NT2/D1 (cell line): ENCODE measurements at regions not wholly inside any gene's neighbourhood (a gene's known extent, or its start where the extent isn't known, plus 50 kb on each side); places are given as distances from the start of the nearest gene placed in this dataset.
"Not testable (repeated sequence)": the region's sequence is repeated elsewhere in the genome, so short reads cannot be mapped to it uniquely, and the experiment has no call there.

ENCODE experiments used
- DNase-seq: peaks from one replicate; pipeline ENCODE4 v3.0.0-alpha.2; 2011; ENCODE audit warnings: low read depth, low spot score
- H3K27me3 ChIP-seq: 2 replicates; pipeline ENCODE4 v1.6.0; 2011; ENCODE audit warnings: mild to moderate bottlenecking; ENCODE audit not compliant: insufficient read length, insufficient read depth
- H3K36me3 ChIP-seq: 2 replicates; pipeline ENCODE4 v1.6.1; 2011; ENCODE audit warnings: mild to moderate bottlenecking, low read length, mixed read lengths; ENCODE audit not compliant: insufficient read depth, insufficient read length
- H3K4me1 ChIP-seq: 2 replicates; pipeline ENCODE4 v1.5.1; 2011; ENCODE audit not compliant: insufficient read depth, insufficient read length
- H3K4me3 ChIP-seq: 2 replicates; pipeline ENCODE4 v1.5.1; 2011; ENCODE audit warnings: low read depth; ENCODE audit not compliant: insufficient read length
- H3K9ac ChIP-seq: 2 replicates; pipeline ENCODE4 v1.6.0; 2011; ENCODE audit warnings: low read depth; ENCODE audit not compliant: insufficient read length
- H3K9me3 ChIP-seq: 2 replicates; pipeline ENCODE4 v1.5.1; 2011; ENCODE audit warnings: mild to moderate bottlenecking, low read length; ENCODE audit not compliant: insufficient read depth
- SUZ12 ChIP-seq: IDR thresholded peaks from 2 replicates; pipeline ENCODE4 v1.6.1; 2011; ENCODE audit not compliant: insufficient read length, insufficient read depth; ENCODE audit errors: extremely low read depth
- YY1 ChIP-seq: IDR thresholded peaks from 2 replicates; pipeline ENCODE4 v1.6.1; 2011; ENCODE audit not compliant: insufficient read length, insufficient read depth
- ZNF274 ChIP-seq: IDR thresholded peaks from 2 replicates; pipeline ENCODE4 v1.6.1; 2011; ENCODE audit warnings: mild to moderate bottlenecking, low read depth, low read length

GRCh38 chr4:81785338-81785737 lies 313.6 kb upstream of the RASGEF1B start:
- Histone ChIP-seq H3K27me3 (no peaks in the 10 kb centered on the region), H3K9me3 (no peaks in the 10 kb centered on the region), H3K36me3 (no peaks in the 10 kb centered on the region), H3K4me1 (no peaks in the 10 kb centered on the region), H3K9ac (no peak overlapping the region), H3K4me3 (no peak overlapping the region)
- no peak for TF ChIP-seq YY1
- no peak for TF ChIP-seq ZNF274
- no peak for TF ChIP-seq SUZ12
- DNase-seq = no peak

GRCh38 chr4:81783558-81783957 lies 311.9 kb upstream of the RASGEF1B start:
- H3K27me3 ChIP-seq = no peaks in the 10 kb centered on the region
- no peak overlapping the region for H3K4me3 ChIP-seq
- no peaks in the 10 kb centered on the region for H3K36me3 ChIP-seq
- H3K9me3 ChIP-seq = no peaks in the 10 kb centered on the region
- DNase-seq = no peak
- H3K9ac ChIP-seq = no peak overlapping the region
- TF ChIP-seq SUZ12 (no peak), ZNF274 (no peak), YY1 (no peak)
- H3K4me1 ChIP-seq = no peaks in the 10 kb centered on the region

- Histone ChIP-seq H3K36me3 (no peaks in the 10 kb centered on the region), H3K9me3 (no peaks in the 10 kb centered on the region), H3K4me3 (no peak overlapping the region), H3K27me3 (no peaks in the 10 kb centered on the region), H3K9ac (no peak overlapping the region), H3K4me1 (no peaks in the 10 kb centered on the region)
- TF ChIP-seq ZNF274 (no peak), YY1 (no peak), SUZ12 (no peak)
- no peak for DNase-seq
These were observed 310.1 kb upstream of the RASGEF1B start for GRCh38 chr4:81781799-81782198.

GRCh38 chr4:81777718-81778117 lies 306.0 kb upstream of the RASGEF1B start:
- H3K36me3 ChIP-seq, H3K4me3 ChIP-seq, H3K27me3 ChIP-seq, DNase-seq, H3K9ac ChIP-seq, H3K4me1 ChIP-seq, H3K9me3 ChIP-seq: not testable (repeated sequence)

GRCh38 chr4:81776794-81777193 lies 305.1 kb upstream of the RASGEF1B start:
- Histone ChIP-seq H3K9ac (no peak overlapping the region), H3K4me3 (no peak overlapping the region), H3K27me3 (no peaks in the 10 kb centered on the region), H3K9me3 (no peaks in the 10 kb centered on the region), H3K4me1 (no peaks in the 10 kb centered on the region), H3K36me3 (no peaks in the 10 kb centered on the region)
- TF ChIP-seq ZNF274 (no peak), YY1 (no peak), SUZ12 (no peak)
- no peak for DNase-seq

- no peaks in the 10 kb centered on the region for H3K4me1 ChIP-seq
- no peak for DNase-seq
- no peak for TF ChIP-seq ZNF274
- no peak for TF ChIP-seq SUZ12
- no peak for TF ChIP-seq YY1
- H3K4me3 ChIP-seq = no peak overlapping the region
- H3K9me3 ChIP-seq = no peaks in the 10 kb centered on the region
- H3K27me3 ChIP-seq = no peaks in the 10 kb centered on the region
- H3K9ac ChIP-seq = no peak overlapping the region
- no peaks in the 10 kb centered on the region for H3K36me3 ChIP-seq
These were observed 301.9 kb upstream of the RASGEF1B start for GRCh38 chr4:81773557-81773956.

GRCh38 chr4:81771721-81772120 lies 300.0 kb upstream of the RASGEF1B start:
- H3K9ac ChIP-seq = no peak overlapping the region
- DNase-seq = no peak
- no peak overlapping the region for H3K4me3 ChIP-seq
- no peak for TF ChIP-seq YY1
- no peak for TF ChIP-seq SUZ12
- TF ChIP-seq ZNF274 = no peak
- H3K36me3 ChIP-seq = no peaks in the 10 kb centered on the region
- no peaks in the 10 kb centered on the region for H3K4me1 ChIP-seq
- H3K9me3 ChIP-seq = no peaks in the 10 kb centered on the region
- H3K27me3 ChIP-seq = no peaks in the 10 kb centered on the region

- Histone ChIP-seq H3K4me1 (no peaks in the 10 kb centered on the region), H3K36me3 (no peaks in the 10 kb centered on the region), H3K4me3 (no peak overlapping the region), H3K9ac (no peak overlapping the region), H3K9me3 (no peaks in the 10 kb centered on the region), H3K27me3 (no peaks in the 10 kb centered on the region)
- no peak for DNase-seq
- TF ChIP-seq SUZ12 (no peak), YY1 (no peak), ZNF274 (no peak)
These were observed 297.5 kb upstream of the RASGEF1B start for GRCh38 chr4:81769244-81769643.
